Aorta (tissue), 5 donors: ENCODE measurements at regions not wholly inside any gene's neighbourhood (a gene's known extent, or its start where the extent isn't known, plus 50 kb on each side); places are given as distances from the start of the nearest gene placed in this dataset.

Source experiments
- ATAC-seq: fragments of 200-7000 bp; cut with Tn5 transposase; one replicate; pipeline ENCODE4 v1.9.1; 2022; ENCODE audit warnings: moderate library complexity; ENCODE audit not compliant: low FRiP score
- DNase-seq, 2 donors: peaks; one replicate each; pipeline ENCODE4 v3.0.0-alpha.2; 2020
- H3K27ac ChIP-seq, 2 donors: one replicate each; pipeline ENCODE4 v1.5.1; 2013; ENCODE audit warnings: low read length in 2 of 2, mild to moderate bottlenecking in 2 of 2, moderate library complexity in 2 of 2, control low read depth in 1 of 2, inconsistent platforms in 1 of 2, low read depth in 1 of 2
- H3K27me3 ChIP-seq, 2 donors: one replicate each; pipeline ENCODE4 v1.6.1; 2013; ENCODE audit warnings: control low read depth in 1 of 2, low read length in 1 of 2, mild to moderate bottlenecking in 1 of 2, moderate library complexity in 1 of 2; ENCODE audit not compliant: insufficient read depth in 2 of 2, control insufficient read depth in 1 of 2
- H3K36me3 ChIP-seq, 2 donors: one replicate each; pipeline ENCODE4 v1.6.1; 2013; ENCODE audit warnings: control low read depth in 1 of 2, low read length in 1 of 2, mild to moderate bottlenecking in 1 of 2; ENCODE audit not compliant: insufficient read depth in 2 of 2, control insufficient read depth in 1 of 2
- H3K4me1 ChIP-seq, 2 donors: one replicate each; pipeline ENCODE4 v1.6.1; 2013; ENCODE audit warnings: low read length in 2 of 2, control low read depth in 1 of 2, mild to moderate bottlenecking in 1 of 2, moderate library complexity in 1 of 2; ENCODE audit not compliant: insufficient read depth in 2 of 2, control insufficient read depth in 1 of 2
- H3K4me3 ChIP-seq, 2 donors: one replicate each; pipeline ENCODE4 v1.5.1; 2013; ENCODE audit warnings: low read length in 2 of 2, control low read depth in 1 of 2, mild to moderate bottlenecking in 1 of 2
- H3K9me3 ChIP-seq: one replicate; pipeline ENCODE4 v1.6.1; 2013; ENCODE audit warnings: mild to moderate bottlenecking, low read length; ENCODE audit not compliant: control insufficient read depth
- WGBS, 2 donors: extraction: QIAGEN DNeasy Blood & Tissue Kit; methylation state at CpG; one replicate each; pipeline ENCODE4 v1.1.7; 2013; 5-methylcytosine and 5-hydroxymethylcytosine counted together
- intact Hi-C, 2 donors: fragments of 100-400 bp; cut with DNase I; formaldehyde crosslinking; loops; one replicate each; pipeline versions ENCODE4 v1.14.2 to v1.15.0; 2022
- donor health status: healthy with polysubstance abuse.
- donor health status: Bipolar disorder and iron deficiency.
- donor health status: DM: no; HTN: no; CAD: no.
- donor health status: DM: no; HTN: no; CAD: no.
- donor health status: DM: yes; HTN: yes; CAD: no.

DNA sequence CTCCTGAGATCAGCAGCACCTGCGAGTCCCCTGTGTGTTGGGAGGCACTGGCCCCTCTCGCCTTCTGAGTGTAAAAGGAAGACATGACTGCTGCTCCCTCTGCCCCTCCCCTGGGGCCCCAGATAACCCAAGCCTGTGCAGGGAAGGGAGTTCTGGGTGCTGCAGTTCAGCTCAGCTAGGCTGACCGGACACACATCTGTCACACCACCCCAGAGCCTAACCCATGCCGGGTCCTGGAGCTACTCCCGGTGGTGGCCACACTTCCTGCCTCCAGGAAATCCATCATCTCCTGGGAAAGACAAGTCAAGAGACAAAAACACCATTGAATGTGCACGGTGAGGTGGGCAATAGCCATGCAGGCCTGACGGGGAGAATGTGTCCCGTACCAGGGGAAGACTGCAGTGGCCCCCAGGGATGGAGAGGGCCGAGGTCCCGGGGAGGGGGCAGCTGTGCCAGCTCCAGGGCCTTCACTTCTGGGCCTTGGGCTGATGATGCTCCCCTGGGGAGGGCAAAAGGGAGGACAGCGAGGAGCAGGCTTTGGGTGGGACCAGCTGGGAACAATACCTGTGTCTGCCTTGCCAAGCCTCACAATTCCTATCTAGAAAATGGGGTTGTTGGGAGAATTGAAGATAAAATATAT lies 210.6 kb downstream of the TFCP2L1 start:
- no peaks in the 10 kb centered on the region for H3K4me1 ChIP-seq
- no peaks in the 10 kb centered on the region for H3K36me3 ChIP-seq
- H3K9me3 ChIP-seq: no peaks in the 10 kb centered on the region
- H3K27me3 ChIP-seq: peaks cover 0 to 3% of the 10 kb centered on the region in 2 donors
- intact Hi-C loops: loop anchor here (10.0 kb wide), 2 partner anchors 220 to 730 kb away; partner anchors contain the start of gene INHBB (in 1 of the 2)
- no peak for ATAC-seq
- DNase-seq: no peak
- no peak overlapping the region for H3K27ac ChIP-seq
- WGBS, 2 donors: 85 to 86% methylated on average over 11 of the region's 11 CpGs
- no peak overlapping the region for H3K4me3 ChIP-seq

DNA sequence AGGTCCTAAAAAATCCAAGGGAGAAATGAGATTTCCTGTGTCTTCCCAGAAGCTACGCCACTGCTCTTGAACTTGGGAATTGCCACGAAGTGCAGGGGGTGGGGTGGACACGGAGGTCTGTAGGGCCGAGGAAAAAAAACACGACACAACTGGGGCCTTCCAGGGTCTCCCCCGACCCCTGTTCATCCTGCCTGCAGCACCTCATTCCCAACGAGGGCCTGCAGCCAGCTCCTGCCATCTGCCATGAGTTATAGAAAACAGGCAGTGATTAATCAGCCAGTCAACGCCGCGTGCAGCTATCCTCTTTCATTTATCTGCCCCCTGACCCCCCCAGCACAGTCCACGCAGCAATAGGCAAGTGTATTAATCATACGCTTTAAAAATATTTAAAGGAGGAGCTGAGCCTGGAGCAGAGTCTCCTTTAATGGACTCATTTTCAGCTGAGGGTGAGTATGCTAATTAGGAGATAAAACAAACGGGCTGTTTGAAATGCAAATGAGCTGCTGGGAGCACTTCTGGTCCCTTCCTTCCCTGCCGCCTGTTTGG lies 209.9 kb downstream of the TFCP2L1 start:
- intact Hi-C loops: loop anchor here (10.0 kb wide), 2 partner anchors 220 to 730 kb away; partner anchors contain the start of gene INHBB (in 1 of the 2)
- peaks cover 0 to 3% of the 10 kb centered on the region in 2 donors for H3K27me3 ChIP-seq
- DNase-seq (peak in 1 of 2 donors; percentile 81), ATAC-seq (no peak)
- no peaks in the 10 kb centered on the region for H3K9me3 ChIP-seq
- no peak overlapping the region for H3K27ac ChIP-seq
- 23 to 28% methylated on average over 14 of the region's 14 CpGs for WGBS, 2 donors
- H3K4me3 ChIP-seq: no peak overlapping the region
- no peaks in the 10 kb centered on the region for H3K36me3 ChIP-seq
- no peaks in the 10 kb centered on the region for H3K4me1 ChIP-seq

DNA sequence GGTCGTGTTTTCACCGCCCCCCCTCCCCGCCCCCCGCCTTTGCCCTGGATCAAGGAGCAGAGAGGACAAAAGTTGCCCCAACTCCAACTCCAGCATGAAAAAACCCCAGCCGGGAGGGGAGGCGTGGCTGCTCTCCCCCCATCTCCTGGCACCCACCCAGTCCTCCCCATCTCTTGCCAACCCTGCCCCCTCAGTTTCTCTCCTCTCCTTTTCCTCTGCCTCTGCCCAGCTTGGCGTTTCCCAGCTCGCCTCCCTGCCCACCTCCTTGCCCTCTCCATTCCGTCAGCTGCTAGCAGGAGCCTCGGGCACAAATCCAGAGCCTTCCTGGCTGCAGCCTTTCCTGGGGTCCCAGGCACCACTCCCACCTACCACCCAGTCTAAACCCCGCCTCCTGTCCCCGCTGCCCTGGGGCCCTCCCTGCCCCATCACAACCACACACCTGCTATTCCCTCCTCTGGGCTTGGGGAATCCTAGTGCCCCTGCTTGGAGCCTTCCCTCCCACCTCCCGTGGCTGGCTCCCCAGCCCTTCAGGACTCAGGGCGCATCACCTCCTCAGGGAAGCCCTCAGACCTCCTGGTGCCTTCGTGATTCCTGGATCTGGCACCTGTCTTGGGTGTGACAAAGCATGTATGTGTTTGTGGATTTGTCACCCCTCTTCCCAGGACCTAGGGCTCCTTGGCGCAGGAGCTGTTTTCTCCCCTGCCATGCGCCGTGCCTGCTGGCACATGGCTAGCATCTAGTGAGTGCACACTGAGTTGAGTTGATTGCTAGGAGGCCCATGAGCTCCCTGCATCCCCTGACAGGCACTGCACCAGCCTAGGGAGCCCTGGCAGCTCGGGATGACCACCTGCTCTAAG lies 209.1 kb downstream of the TFCP2L1 start:
- Histone ChIP-seq H3K27ac (no peak overlapping the region), H3K36me3 (no peaks in the 10 kb centered on the region), H3K9me3 (no peaks in the 10 kb centered on the region), H3K4me1 (no peaks in the 10 kb centered on the region), H3K27me3 (peaks cover 0 to 3% of the 10 kb centered on the region in 2 donors), H3K4me3 (no peak overlapping the region)
- DNase-seq (no peak), ATAC-seq (no peak)
- WGBS, 2 donors: 6 to 9% methylated on average over 19 of the region's 19 CpGs
- intact Hi-C loops: loop anchor here (10.0 kb wide), 2 partner anchors 221 to 731 kb away; partner anchors contain the start of gene INHBB (in 1 of the 2)

DNA sequence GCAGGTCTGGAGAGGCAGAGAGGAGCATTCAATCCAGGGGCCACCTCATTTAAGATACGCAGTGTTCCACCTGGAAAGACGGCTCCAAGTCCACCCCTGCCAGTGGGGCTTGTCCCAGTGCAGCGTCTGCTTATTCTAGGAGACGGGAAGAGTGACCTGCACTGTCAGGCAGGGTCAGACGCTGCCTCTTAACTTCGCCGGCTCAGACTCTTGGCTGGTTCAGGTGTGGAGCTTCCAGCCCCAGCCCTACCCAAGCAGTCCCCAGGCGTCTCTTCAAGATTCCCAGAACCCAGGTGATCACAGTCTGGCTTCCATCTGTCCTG lies 208.5 kb downstream of the TFCP2L1 start:
- H3K9me3 ChIP-seq: no peaks in the 10 kb centered on the region
- no peak for ATAC-seq
- 39 to 43% methylated on average over 8 of the region's 8 CpGs for WGBS, 2 donors
- H3K36me3 ChIP-seq: no peaks in the 10 kb centered on the region
- no peak overlapping the region for H3K4me3 ChIP-seq
- H3K27me3 ChIP-seq: peaks cover 0 to 3% of the 10 kb centered on the region in 2 donors
- intact Hi-C loops: loop anchor here (10.0 kb wide), 2 partner anchors 222 to 732 kb away; partner anchors contain the start of gene INHBB (in 1 of the 2)
- no peak overlapping the region for H3K27ac ChIP-seq
- no peak for DNase-seq
- no peaks in the 10 kb centered on the region for H3K4me1 ChIP-seq

DNA sequence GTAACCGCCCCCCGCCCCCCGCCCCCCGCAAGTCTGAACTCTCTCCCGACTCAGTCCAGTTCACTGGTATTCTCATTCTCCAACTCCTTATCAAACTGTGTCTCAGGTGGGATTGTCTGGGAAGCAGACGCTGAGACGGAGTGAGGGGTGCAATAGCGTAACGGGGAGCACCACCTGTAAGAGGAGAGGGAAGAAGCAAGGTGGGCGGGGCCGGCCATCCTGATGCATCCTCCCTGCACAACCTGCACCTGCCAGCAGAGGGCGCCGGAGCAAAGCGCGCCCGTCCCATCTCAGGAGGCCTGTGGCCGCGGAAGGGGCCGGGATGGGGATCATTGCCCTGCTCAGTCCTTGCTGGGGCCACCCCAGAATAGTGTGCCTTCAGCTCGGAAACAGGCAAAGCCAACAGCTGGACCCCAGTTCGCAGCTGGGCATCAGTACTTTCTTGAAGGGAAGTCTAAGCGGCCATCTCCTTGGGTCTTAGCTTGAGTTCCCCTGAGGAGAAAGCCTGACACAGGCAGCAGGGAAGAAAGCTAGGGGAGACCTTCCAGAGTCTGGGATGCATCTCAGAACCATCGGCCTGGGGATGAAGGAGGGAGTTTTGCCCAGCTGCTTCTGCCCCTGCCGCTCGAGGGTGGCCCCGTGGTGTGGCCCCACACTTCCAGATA lies 208.0 kb downstream of the TFCP2L1 start:
- H3K9me3 ChIP-seq: no peaks in the 10 kb centered on the region
- no peak overlapping the region for H3K27ac ChIP-seq
- no peaks in the 10 kb centered on the region for H3K36me3 ChIP-seq
- intact Hi-C loops: loop anchor here (10.0 kb wide), 2 partner anchors 222 to 732 kb away; partner anchors contain the start of gene INHBB (in 1 of the 2)
- ATAC-seq: peak; percentile 54
- H3K4me3 ChIP-seq: no peak overlapping the region
- H3K27me3 ChIP-seq: peaks cover 0 to 3% of the 10 kb centered on the region in 2 donors
- no peaks in the 10 kb centered on the region for H3K4me1 ChIP-seq
- 46 to 54% methylated on average over 26 of the region's 26 CpGs for WGBS, 2 donors
- peak; percentile 62 to 89 for DNase-seq

DNA sequence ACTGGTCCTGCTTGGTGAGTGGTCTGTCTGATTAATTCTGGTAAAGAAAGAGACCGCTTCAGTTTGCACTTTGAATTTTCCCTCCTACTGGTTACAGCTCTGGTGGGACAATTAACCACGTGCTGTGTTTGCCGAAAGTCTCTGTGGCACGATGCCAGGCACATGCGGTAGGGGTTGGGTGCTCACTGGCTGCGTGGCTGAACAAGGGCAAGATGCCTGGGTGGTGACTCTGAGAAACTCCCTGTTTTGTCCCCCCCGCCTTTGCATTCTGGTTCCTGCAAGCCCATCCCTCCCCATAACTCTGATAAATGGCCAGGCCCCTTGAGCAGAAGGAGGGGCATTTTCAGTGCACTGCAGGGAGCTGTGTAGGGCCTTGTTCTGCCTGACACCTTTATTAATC lies 206.1 kb downstream of the TFCP2L1 start:
- no peaks in the 10 kb centered on the region for H3K9me3 ChIP-seq
- H3K36me3 ChIP-seq: no peaks in the 10 kb centered on the region
- H3K27me3 ChIP-seq: peaks cover 0 to 3% of the 10 kb centered on the region in 2 donors
- no peaks in the 10 kb centered on the region for H3K4me1 ChIP-seq
- ATAC-seq: no peak
- 83 to 85% methylated on average over 7 of the region's 7 CpGs for WGBS, 2 donors
- DNase-seq: no peak
- H3K4me3 ChIP-seq: no peak overlapping the region
- H3K27ac ChIP-seq: no peak overlapping the region
- intact Hi-C loops: loop anchor here (2.0 to 10.0 kb wide), 3 partner anchors 224 to 734 kb away; partner anchors contain the start of gene INHBB (in 1 of the 2)

DNA sequence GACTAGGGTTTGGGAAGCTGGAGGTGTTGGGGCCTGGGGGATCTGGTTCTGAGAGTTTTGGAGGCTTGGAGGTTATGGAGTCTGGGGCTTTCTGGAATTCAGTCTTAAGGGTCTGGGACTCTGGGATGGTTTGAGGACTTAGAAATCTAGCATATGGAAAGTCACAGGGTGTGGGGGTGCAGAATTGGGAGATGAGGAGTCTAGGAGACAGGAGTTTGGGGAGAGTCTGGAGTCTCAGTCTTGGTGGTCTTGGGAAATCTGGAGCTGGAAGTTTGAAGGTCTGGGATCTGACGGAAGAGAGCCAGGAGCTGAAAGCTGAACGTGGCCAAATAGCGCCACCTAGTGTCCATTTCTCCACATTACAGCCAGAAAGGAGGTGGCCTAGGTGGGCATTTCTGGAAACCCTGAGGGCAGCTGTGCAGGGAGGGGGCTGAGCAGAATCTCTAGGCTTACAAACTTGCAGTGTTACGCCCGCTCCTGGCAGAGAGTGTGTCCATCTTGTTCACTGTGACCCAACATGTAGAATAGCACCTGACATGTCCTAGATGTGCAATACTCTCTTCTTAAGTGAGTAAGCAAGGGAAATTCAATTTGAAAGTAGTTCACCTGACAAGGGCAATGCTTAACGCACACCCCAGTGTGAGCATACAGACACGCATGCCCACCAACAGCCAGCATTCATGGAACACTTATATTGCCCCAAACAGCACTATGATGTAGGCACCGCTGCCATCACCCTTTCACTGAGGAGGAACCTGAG lies 204.8 kb downstream of the TFCP2L1 start:
- H3K9me3 ChIP-seq: no peaks in the 10 kb centered on the region
- WGBS, 2 donors: 25 to 27% methylated on average over 8 of the region's 8 CpGs
- H3K27ac ChIP-seq: no peak overlapping the region
- no peaks in the 10 kb centered on the region for H3K4me1 ChIP-seq
- intact Hi-C loops: loop anchor here in 1 of 2 donors (10.0 kb wide), 1 partner anchor 735 kb away; the partner anchor contains the start of gene INHBB
- no peak overlapping the region for H3K4me3 ChIP-seq
- no peaks in the 10 kb centered on the region for H3K27me3 ChIP-seq
- ATAC-seq (no peak), DNase-seq (no peak)
- no peaks in the 10 kb centered on the region for H3K36me3 ChIP-seq

DNA sequence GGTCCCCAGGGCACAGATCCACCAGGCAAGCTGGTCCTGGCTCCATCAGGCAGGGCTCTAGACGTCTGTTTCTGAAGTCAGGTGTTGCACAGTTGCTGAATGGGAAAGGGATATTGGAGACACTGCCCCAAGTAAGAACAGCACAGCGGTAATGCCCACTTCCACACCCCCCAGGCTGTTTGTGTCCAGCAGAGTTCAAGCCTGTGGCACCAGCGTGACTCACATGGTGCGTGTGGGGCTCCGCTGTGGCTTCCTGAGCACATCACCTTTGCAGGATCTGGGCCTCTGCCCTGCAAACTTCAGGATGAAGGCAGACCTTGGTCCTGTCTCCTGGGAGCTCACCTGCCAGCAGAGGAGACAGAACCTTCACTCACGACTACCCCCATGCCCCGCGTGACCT lies 203.3 kb downstream of the TFCP2L1 start:
- Histone ChIP-seq H3K4me3 (no peak overlapping the region), H3K27me3 (no peaks in the 10 kb centered on the region), H3K9me3 (no peaks in the 10 kb centered on the region), H3K4me1 (no peaks in the 10 kb centered on the region), H3K36me3 (no peaks in the 10 kb centered on the region), H3K27ac (no peak overlapping the region)
- DNase-seq: no peak
- intact Hi-C loops: loop anchor here in 1 of 2 donors (10.0 kb wide), 1 partner anchor 737 kb away; the partner anchor contains the start of gene INHBB
- WGBS, 2 donors: 89 to 93% methylated on average over 8 of the region's 8 CpGs
- no peak for ATAC-seq
